Urothelium cell line (cell line): ENCODE measurements at regions not wholly inside any gene's neighbourhood (a gene's known extent, or its start where the extent isn't known, plus 50 kb on each side); places are given as distances from the start of the nearest gene placed in this dataset.
"Not testable (repeated sequence)": the region's sequence is repeated elsewhere in the genome, so short reads cannot be mapped to it uniquely, and the experiment has no call there.

Experiments used
- DNase-seq: peaks from one replicate; pipeline ENCODE4 v3.0.0; 2011; ENCODE audit warnings: low spot score, mixed read lengths
- FAIRE-seq: peaks from 2 replicates; lab custom pipeline; 2011; peaks lifted over from hg19 to GRCh38; lab: Jason Lieb, UNC

GRCh38 chr2:21754164-21754788, 630.5 kb downstream of the TDRD15 start:
- FAIRE-seq (no peak), DNase-seq (no peak)

GRCh38 chr2:21757805-21758430, 634.1 kb downstream of the TDRD15 start:
- no peak for FAIRE-seq
- no peak for DNase-seq

GRCh38 chr2:21759819-21760218, 636.1 kb downstream of the TDRD15 start:
- no peak for FAIRE-seq
- no peak for DNase-seq

GRCh38 chr2:21761361-21761760, 637.6 kb downstream of the TDRD15 start:
- no peak for DNase-seq

GRCh38 chr2:21763501-21763900, 639.7 kb downstream of the TDRD15 start:
- FAIRE-seq: no peak

More at GRCh38 chr2:21761361-21761760, 637.6 kb downstream of the TDRD15 start:
- FAIRE-seq: no peak

GRCh38 chr2:21770787-21771186, 647.0 kb downstream of the TDRD15 start:
- DNase-seq (no peak), FAIRE-seq (no peak)

More at GRCh38 chr2:21763501-21763900, 639.7 kb downstream of the TDRD15 start:
- no peak for DNase-seq

- FAIRE-seq (no peak), DNase-seq (no peak)
Observed at GRCh38 chr2:21772624-21773023, 648.9 kb downstream of the TDRD15 start.

GRCh38 chr2:21773168-21773567, 649.4 kb downstream of the TDRD15 start:
- no peak for DNase-seq
- no peak for FAIRE-seq

- DNase-seq: no peak
- no peak for FAIRE-seq
Observed at GRCh38 chr2:21774691-21775368, 651.1 kb downstream of the TDRD15 start.

GRCh38 chr2:21779786-21780185, 656.0 kb downstream of the TDRD15 start:
- FAIRE-seq (no peak), DNase-seq (no peak)

GRCh38 chr2:21781962-21782361, 658.2 kb downstream of the TDRD15 start:
- no peak for DNase-seq
- no peak for FAIRE-seq

- no peak for FAIRE-seq
- DNase-seq: no peak
Observed at GRCh38 chr2:21782866-21783265, 659.1 kb downstream of the TDRD15 start.

- no peak for DNase-seq
- FAIRE-seq: no peak
Observed at GRCh38 chr2:21787941-21788340, 664.2 kb downstream of the TDRD15 start.

GRCh38 chr2:21790311-21790710, 666.5 kb downstream of the TDRD15 start:
- not testable (repeated sequence) for FAIRE-seq, DNase-seq

GRCh38 chr2:21792571-21792970, 668.8 kb downstream of the TDRD15 start:
- DNase-seq (no peak), FAIRE-seq (no peak)

GRCh38 chr2:21793461-21793860, 669.7 kb downstream of the TDRD15 start:
- FAIRE-seq (no peak), DNase-seq (no peak)

- no peak for DNase-seq
- FAIRE-seq: no peak
Observed at GRCh38 chr2:21794611-21795010, 670.8 kb downstream of the TDRD15 start.

- FAIRE-seq: no peak
- DNase-seq: no peak
Observed at GRCh38 chr2:21800356-21800755, 676.6 kb downstream of the TDRD15 start.

GRCh38 chr2:21803550-21803949, 679.8 kb downstream of the TDRD15 start:
- no peak for FAIRE-seq
- no peak for DNase-seq

GRCh38 chr2:21804151-21804550, 680.4 kb downstream of the TDRD15 start:
- no peak for FAIRE-seq
- DNase-seq: no peak

- no peak for DNase-seq
- FAIRE-seq: no peak
Observed at GRCh38 chr2:21811541-21811940, 687.8 kb downstream of the TDRD15 start.

- DNase-seq (peak; percentile 11), FAIRE-seq (no peak)
Observed at GRCh38 chr2:21812766-21813165, 689.0 kb downstream of the TDRD15 start.
